ENCODE measurements at regions not wholly inside any gene's neighbourhood (a gene's known extent, or its start where the extent isn't known, plus 50 kb on each side); places are given as distances from the start of the nearest gene placed in this dataset.

DNA sequence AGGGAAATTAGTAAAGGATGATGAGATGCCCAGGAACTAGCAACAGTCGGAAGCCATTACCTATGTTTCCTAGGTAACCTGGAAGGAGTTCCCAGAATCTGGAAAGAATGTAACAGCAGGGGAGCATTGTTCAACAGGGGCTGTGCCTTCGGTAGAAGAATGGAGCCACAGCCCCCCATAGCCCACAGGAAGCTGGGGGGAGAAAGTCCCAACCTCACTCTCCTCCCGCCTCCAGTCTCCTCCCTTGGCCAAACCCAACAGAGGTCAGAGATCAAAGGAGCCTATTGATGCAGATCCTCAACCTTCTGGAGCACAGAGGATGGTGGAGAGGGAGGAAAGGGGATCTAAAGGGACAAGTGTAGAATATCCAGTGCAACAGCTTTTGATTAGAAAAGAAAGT, 131.5 kb upstream of the SLC44A3 start:
- Histone ChIP-seq H3K27ac (ENCODE audit: low read length) (no peak overlapping the region), H3K27me3 (ENCODE audit: control insufficient read depth, insufficient read depth, low read length) (no peaks in the 10 kb centered on the region), H3K36me3 (ENCODE audit: control insufficient read depth, insufficient read depth, low read length) (no peaks in the 10 kb centered on the region), H3K4me3 (ENCODE audit: low read length) (no peak overlapping the region), H3K9me3 (ENCODE audit: control insufficient read depth, insufficient read depth, low read length) (peaks cover 1% of the 10 kb centered on the region; the same call in 1 of the 2 replicates), H3K4me1 (ENCODE audit: control insufficient read depth, insufficient read depth, low read length) (peaks cover 3% of the 10 kb centered on the region; the same call in 1 of the 2 replicates)
- DNase-seq (ENCODE audit: low read depth, low spot score), result peak; percentile 81
- no CpG with 5 or more reads among the region's 3 CpGs for WGBS (ENCODE audit: insufficient coverage, insufficient read length)

GRCh38 chr1:94686882-94687281, 133.3 kb upstream of the SLC44A3 start:
- Histone ChIP-seq H3K27ac (ENCODE audit: low read length) (no peak overlapping the region), H3K4me1 (ENCODE audit: control insufficient read depth, insufficient read depth, low read length) (peaks cover 3% of the 10 kb centered on the region; the same call in 1 of the 2 replicates), H3K36me3 (ENCODE audit: control insufficient read depth, insufficient read depth, low read length) (no peaks in the 10 kb centered on the region), H3K9me3 (ENCODE audit: control insufficient read depth, insufficient read depth, low read length) (no peaks in the 10 kb centered on the region), H3K27me3 (ENCODE audit: control insufficient read depth, insufficient read depth, low read length) (no peaks in the 10 kb centered on the region), H3K4me3 (ENCODE audit: low read length) (no peak overlapping the region)
- no peak for DNase-seq (ENCODE audit: low read depth, low spot score)
- WGBS (ENCODE audit: insufficient coverage, insufficient read length), result no CpG with 5 or more reads among the region's 4 CpGs

DNA sequence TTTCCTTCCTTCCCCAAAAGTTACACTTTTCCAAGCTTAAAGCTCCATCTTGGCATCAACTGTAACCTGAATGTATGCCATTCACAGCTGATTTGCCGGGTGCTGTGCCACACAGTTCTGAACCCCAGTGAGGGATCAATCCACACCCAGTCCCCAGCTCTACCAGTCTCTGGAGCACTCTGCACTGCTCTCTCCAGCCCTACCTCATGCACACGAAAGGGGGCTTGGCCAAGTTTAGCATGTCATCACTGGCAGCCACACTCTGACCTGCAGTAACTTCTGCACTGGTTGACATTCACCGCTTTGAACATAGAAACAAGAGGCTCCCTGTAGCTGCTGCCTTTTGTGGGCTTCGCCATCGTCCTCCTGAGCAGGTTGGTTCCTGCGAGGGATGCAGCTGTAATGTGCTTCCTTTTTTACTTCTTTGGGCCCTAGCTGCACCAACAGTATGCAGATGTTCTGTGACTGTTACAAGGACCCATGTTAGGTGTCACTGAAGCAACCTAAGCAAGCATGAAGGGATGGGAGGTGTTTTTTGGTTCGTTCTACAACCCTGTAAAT, 135.4 kb upstream of the SLC44A3 start:
- no peaks in the 10 kb centered on the region for H3K36me3 ChIP-seq (ENCODE audit: control insufficient read depth, insufficient read depth, low read length)
- no peak overlapping the region for H3K4me3 ChIP-seq (ENCODE audit: low read length)
- no peak for DNase-seq (ENCODE audit: low read depth, low spot score)
- WGBS (ENCODE audit: insufficient coverage, insufficient read length), result no CpG with 5 or more reads among the region's 7 CpGs
- peaks cover 3% of the 10 kb centered on the region; the same call in 1 of the 2 replicates for H3K4me1 ChIP-seq (ENCODE audit: control insufficient read depth, insufficient read depth, low read length)
- H3K27ac ChIP-seq (ENCODE audit: low read length), result no peak overlapping the region
- no peaks in the 10 kb centered on the region for H3K27me3 ChIP-seq (ENCODE audit: control insufficient read depth, insufficient read depth, low read length)
- no peaks in the 10 kb centered on the region for H3K9me3 ChIP-seq (ENCODE audit: control insufficient read depth, insufficient read depth, low read length)

DNA sequence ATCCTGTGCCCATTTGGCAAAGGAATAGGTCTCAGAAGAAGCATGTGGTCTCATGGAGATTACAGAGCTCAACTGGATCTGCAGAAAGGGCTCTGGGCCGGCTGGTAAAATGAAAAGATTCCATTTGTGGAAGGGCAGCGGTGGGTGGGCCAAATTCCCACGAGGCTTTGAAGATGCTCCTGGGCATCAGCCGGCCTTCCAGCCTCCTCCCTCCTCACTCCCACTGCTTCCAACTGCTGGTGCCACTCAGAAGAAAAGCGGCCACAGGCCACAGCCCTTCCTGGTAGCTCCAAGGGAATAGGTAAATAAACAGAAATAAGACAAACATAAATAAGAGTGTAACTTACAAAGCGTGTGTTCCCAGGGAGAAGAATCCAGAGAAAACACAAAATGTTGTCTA, 136.3 kb upstream of the SLC44A3 start:
- Histone ChIP-seq H3K27me3 (ENCODE audit: control insufficient read depth, insufficient read depth, low read length) (no peaks in the 10 kb centered on the region), H3K27ac (ENCODE audit: low read length) (no peak overlapping the region), H3K4me3 (ENCODE audit: low read length) (no peak overlapping the region), H3K36me3 (ENCODE audit: control insufficient read depth, insufficient read depth, low read length) (no peaks in the 10 kb centered on the region), H3K9me3 (ENCODE audit: control insufficient read depth, insufficient read depth, low read length) (no peaks in the 10 kb centered on the region), H3K4me1 (ENCODE audit: control insufficient read depth, insufficient read depth, low read length) (peaks cover 3% of the 10 kb centered on the region; the same call in 1 of the 2 replicates)
- WGBS (ENCODE audit: insufficient coverage, insufficient read length), result no CpG with 5 or more reads among the region's 6 CpGs
- no peak for DNase-seq (ENCODE audit: low read depth, low spot score)

DNA sequence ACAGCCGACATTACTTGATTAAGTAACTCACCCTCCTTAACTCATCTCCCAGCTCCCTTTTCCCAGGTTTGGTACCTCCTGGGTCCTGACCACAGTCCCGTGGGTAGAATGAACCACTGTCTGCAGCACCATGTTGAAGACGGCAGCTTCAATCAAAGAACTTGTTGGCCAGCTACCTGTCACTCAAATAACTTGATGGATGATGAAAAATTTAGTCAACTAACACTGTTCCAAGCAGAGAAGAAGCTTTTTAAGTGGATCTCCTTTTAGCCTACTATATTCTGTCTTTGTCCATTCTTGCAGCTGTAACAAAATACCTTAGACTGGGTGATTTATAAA, 138.4 kb upstream of the F3 start:
- no peaks in the 10 kb centered on the region for H3K27me3 ChIP-seq (ENCODE audit: control insufficient read depth, insufficient read depth, low read length)
- H3K4me1 ChIP-seq (ENCODE audit: control insufficient read depth, insufficient read depth, low read length), result no peaks in the 10 kb centered on the region
- H3K36me3 ChIP-seq (ENCODE audit: control insufficient read depth, insufficient read depth, low read length), result no peaks in the 10 kb centered on the region
- no peak overlapping the region for H3K27ac ChIP-seq (ENCODE audit: low read length)
- no CpG with 5 or more reads among the region's 3 CpGs for WGBS (ENCODE audit: insufficient coverage, insufficient read length)
- H3K4me3 ChIP-seq (ENCODE audit: low read length), result no peak overlapping the region
- H3K9me3 ChIP-seq (ENCODE audit: control insufficient read depth, insufficient read depth, low read length), result no peaks in the 10 kb centered on the region
- no peak for DNase-seq (ENCODE audit: low read depth, low spot score)

GRCh38 chr1:94679332-94680038, 137.9 kb upstream of the F3 start:
- Histone ChIP-seq H3K4me3 (ENCODE audit: low read length) (no peak overlapping the region), H3K27ac (ENCODE audit: low read length) (no peak overlapping the region), H3K27me3 (ENCODE audit: control insufficient read depth, insufficient read depth, low read length) (no peaks in the 10 kb centered on the region), H3K4me1 (ENCODE audit: control insufficient read depth, insufficient read depth, low read length) (no peaks in the 10 kb centered on the region), H3K9me3 (ENCODE audit: control insufficient read depth, insufficient read depth, low read length) (no peaks in the 10 kb centered on the region), H3K36me3 (ENCODE audit: control insufficient read depth, insufficient read depth, low read length) (no peaks in the 10 kb centered on the region)
- no peak for DNase-seq (ENCODE audit: low read depth, low spot score)
- no CpG with 5 or more reads among the region's 4 CpGs for WGBS (ENCODE audit: insufficient coverage, insufficient read length)

DNA sequence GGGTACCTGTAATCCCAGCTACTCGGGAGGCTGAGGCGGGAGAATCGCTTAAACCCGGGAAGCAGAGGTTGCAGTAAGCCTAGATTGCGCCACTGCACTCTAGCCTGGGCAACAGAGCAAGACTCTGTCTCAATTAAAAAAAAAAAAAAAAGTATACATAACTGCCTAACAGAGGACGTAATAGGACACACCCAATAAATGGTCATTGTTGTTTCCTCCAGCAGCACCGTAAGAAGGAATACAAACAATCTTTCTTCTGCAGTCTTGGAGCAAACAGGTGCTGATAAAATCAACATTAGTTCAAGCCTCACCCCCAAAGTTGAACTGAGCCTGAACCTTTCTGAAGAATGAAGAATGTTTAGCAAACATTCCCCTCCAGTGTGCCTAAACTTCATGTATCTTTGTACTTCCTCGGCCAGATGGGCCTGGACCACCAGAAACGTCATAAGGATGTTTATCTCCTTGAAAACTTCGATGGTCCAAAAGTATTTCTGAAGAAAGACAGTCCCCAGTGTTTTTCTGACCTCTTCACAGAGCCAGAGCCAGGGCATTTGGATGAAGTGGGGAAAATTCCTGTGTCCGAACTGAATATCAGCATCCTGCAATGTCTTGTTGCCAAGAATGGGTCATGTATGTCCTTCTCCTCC, 136.8 kb upstream of the F3 start:
- DNase-seq (ENCODE audit: low read depth, low spot score), result no peak
- Histone ChIP-seq H3K27me3 (ENCODE audit: control insufficient read depth, insufficient read depth, low read length) (no peaks in the 10 kb centered on the region), H3K27ac (ENCODE audit: low read length) (no peak overlapping the region), H3K9me3 (ENCODE audit: control insufficient read depth, insufficient read depth, low read length) (no peaks in the 10 kb centered on the region), H3K4me1 (ENCODE audit: control insufficient read depth, insufficient read depth, low read length) (no peaks in the 10 kb centered on the region), H3K4me3 (ENCODE audit: low read length) (no peak overlapping the region), H3K36me3 (ENCODE audit: control insufficient read depth, insufficient read depth, low read length) (no peaks in the 10 kb centered on the region)
- WGBS (ENCODE audit: insufficient coverage, insufficient read length), result no CpG with 5 or more reads among the region's 11 CpGs

DNA sequence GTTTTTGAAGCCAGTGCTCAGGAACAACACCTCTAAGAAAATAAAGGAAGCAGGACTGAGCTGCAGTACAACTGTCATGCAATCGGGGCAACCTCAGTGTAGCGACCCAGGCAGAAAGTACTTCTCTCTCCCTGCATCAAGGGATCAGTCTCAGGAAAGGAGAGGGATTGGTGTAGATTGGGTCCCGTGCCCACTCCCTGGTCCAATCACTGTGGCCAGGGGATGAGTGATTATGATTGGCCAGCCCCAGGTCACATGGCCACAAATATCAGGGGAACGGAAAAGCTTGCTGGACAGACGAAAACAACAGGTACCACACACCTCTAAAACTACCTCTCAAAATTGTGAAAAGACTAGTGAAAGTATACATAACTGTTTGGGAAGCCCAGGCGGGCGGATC, 136.2 kb upstream of the F3 start:
- WGBS (ENCODE audit: insufficient coverage, insufficient read length), result no CpG with 5 or more reads among the region's 7 CpGs
- DNase-seq (ENCODE audit: low read depth, low spot score), result no peak
- H3K9me3 ChIP-seq (ENCODE audit: control insufficient read depth, insufficient read depth, low read length), result no peaks in the 10 kb centered on the region
- no peak overlapping the region for H3K4me3 ChIP-seq (ENCODE audit: low read length)
- H3K4me1 ChIP-seq (ENCODE audit: control insufficient read depth, insufficient read depth, low read length), result no peaks in the 10 kb centered on the region
- H3K27ac ChIP-seq (ENCODE audit: low read length), result no peak overlapping the region
- no peaks in the 10 kb centered on the region for H3K36me3 ChIP-seq (ENCODE audit: control insufficient read depth, insufficient read depth, low read length)
- H3K27me3 ChIP-seq (ENCODE audit: control insufficient read depth, insufficient read depth, low read length), result no peaks in the 10 kb centered on the region

DNA sequence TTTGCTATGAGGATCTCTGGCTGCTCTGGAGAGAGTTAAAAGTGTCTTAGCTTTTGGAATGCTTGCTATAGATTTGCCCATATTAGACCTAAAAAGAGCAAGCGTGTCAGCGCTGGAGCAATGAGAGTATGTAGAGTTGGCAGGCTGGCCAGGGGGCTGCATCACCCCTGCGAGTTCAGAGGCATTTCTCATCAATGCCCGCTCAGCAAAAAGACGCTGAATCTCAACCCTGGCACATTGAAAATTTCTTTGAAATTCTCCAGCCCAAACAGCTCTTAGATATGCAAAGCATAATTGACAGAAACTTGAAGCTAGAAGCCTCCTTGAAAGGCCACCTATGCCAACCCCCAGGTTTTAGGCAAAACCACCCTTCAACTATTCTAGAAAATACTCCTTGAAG, 135.5 kb upstream of the F3 start:
- no CpG with 5 or more reads among the region's 5 CpGs for WGBS (ENCODE audit: insufficient coverage, insufficient read length)
- Histone ChIP-seq H3K9me3 (ENCODE audit: control insufficient read depth, insufficient read depth, low read length) (no peaks in the 10 kb centered on the region), H3K27me3 (ENCODE audit: control insufficient read depth, insufficient read depth, low read length) (no peaks in the 10 kb centered on the region), H3K36me3 (ENCODE audit: control insufficient read depth, insufficient read depth, low read length) (no peaks in the 10 kb centered on the region), H3K27ac (ENCODE audit: low read length) (no peak overlapping the region), H3K4me3 (ENCODE audit: low read length) (no peak overlapping the region), H3K4me1 (ENCODE audit: control insufficient read depth, insufficient read depth, low read length) (no peaks in the 10 kb centered on the region)
- no peak for DNase-seq (ENCODE audit: low read depth, low spot score)

GRCh38 chr1:94676686-94677085, 135.1 kb upstream of the F3 start:
- H3K27me3 ChIP-seq (ENCODE audit: control insufficient read depth, insufficient read depth, low read length), result no peaks in the 10 kb centered on the region
- no peak overlapping the region for H3K4me3 ChIP-seq (ENCODE audit: low read length)
- no peak for DNase-seq (ENCODE audit: low read depth, low spot score)
- WGBS (ENCODE audit: insufficient coverage, insufficient read length), result no CpG with 5 or more reads among the region's 6 CpGs
- no peaks in the 10 kb centered on the region for H3K4me1 ChIP-seq (ENCODE audit: control insufficient read depth, insufficient read depth, low read length)
- H3K9me3 ChIP-seq (ENCODE audit: control insufficient read depth, insufficient read depth, low read length), result no peaks in the 10 kb centered on the region
- no peak overlapping the region for H3K27ac ChIP-seq (ENCODE audit: low read length)
- H3K36me3 ChIP-seq (ENCODE audit: control insufficient read depth, insufficient read depth, low read length), result no peaks in the 10 kb centered on the region
